ENCODE measurements at regions not wholly inside any gene's neighbourhood (a gene's known extent, or its start where the extent isn't known, plus 50 kb on each side); places are given as distances from the start of the nearest gene placed in this dataset.

DNA sequence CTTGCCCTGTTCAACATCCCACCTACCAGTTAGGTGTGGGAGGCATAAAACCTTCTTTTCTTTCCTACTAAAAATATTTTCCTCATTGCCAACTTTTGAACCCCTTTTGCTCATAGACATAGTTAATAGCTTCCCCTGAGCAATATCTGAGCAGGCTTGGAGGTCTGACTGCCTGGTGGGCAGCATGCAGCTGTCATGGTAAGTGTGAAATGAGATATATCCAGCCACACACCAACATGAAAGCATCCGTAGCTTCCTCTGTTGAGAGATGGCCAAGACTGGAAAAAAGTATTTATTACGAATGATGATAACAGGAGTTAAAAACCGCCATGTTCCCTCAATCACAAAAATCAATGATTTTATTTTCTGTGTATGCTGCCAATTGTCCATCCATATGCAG is 190.1 kb downstream of the TMEM38B start (continued):
- TF ChIP-seq, protein P1, sequence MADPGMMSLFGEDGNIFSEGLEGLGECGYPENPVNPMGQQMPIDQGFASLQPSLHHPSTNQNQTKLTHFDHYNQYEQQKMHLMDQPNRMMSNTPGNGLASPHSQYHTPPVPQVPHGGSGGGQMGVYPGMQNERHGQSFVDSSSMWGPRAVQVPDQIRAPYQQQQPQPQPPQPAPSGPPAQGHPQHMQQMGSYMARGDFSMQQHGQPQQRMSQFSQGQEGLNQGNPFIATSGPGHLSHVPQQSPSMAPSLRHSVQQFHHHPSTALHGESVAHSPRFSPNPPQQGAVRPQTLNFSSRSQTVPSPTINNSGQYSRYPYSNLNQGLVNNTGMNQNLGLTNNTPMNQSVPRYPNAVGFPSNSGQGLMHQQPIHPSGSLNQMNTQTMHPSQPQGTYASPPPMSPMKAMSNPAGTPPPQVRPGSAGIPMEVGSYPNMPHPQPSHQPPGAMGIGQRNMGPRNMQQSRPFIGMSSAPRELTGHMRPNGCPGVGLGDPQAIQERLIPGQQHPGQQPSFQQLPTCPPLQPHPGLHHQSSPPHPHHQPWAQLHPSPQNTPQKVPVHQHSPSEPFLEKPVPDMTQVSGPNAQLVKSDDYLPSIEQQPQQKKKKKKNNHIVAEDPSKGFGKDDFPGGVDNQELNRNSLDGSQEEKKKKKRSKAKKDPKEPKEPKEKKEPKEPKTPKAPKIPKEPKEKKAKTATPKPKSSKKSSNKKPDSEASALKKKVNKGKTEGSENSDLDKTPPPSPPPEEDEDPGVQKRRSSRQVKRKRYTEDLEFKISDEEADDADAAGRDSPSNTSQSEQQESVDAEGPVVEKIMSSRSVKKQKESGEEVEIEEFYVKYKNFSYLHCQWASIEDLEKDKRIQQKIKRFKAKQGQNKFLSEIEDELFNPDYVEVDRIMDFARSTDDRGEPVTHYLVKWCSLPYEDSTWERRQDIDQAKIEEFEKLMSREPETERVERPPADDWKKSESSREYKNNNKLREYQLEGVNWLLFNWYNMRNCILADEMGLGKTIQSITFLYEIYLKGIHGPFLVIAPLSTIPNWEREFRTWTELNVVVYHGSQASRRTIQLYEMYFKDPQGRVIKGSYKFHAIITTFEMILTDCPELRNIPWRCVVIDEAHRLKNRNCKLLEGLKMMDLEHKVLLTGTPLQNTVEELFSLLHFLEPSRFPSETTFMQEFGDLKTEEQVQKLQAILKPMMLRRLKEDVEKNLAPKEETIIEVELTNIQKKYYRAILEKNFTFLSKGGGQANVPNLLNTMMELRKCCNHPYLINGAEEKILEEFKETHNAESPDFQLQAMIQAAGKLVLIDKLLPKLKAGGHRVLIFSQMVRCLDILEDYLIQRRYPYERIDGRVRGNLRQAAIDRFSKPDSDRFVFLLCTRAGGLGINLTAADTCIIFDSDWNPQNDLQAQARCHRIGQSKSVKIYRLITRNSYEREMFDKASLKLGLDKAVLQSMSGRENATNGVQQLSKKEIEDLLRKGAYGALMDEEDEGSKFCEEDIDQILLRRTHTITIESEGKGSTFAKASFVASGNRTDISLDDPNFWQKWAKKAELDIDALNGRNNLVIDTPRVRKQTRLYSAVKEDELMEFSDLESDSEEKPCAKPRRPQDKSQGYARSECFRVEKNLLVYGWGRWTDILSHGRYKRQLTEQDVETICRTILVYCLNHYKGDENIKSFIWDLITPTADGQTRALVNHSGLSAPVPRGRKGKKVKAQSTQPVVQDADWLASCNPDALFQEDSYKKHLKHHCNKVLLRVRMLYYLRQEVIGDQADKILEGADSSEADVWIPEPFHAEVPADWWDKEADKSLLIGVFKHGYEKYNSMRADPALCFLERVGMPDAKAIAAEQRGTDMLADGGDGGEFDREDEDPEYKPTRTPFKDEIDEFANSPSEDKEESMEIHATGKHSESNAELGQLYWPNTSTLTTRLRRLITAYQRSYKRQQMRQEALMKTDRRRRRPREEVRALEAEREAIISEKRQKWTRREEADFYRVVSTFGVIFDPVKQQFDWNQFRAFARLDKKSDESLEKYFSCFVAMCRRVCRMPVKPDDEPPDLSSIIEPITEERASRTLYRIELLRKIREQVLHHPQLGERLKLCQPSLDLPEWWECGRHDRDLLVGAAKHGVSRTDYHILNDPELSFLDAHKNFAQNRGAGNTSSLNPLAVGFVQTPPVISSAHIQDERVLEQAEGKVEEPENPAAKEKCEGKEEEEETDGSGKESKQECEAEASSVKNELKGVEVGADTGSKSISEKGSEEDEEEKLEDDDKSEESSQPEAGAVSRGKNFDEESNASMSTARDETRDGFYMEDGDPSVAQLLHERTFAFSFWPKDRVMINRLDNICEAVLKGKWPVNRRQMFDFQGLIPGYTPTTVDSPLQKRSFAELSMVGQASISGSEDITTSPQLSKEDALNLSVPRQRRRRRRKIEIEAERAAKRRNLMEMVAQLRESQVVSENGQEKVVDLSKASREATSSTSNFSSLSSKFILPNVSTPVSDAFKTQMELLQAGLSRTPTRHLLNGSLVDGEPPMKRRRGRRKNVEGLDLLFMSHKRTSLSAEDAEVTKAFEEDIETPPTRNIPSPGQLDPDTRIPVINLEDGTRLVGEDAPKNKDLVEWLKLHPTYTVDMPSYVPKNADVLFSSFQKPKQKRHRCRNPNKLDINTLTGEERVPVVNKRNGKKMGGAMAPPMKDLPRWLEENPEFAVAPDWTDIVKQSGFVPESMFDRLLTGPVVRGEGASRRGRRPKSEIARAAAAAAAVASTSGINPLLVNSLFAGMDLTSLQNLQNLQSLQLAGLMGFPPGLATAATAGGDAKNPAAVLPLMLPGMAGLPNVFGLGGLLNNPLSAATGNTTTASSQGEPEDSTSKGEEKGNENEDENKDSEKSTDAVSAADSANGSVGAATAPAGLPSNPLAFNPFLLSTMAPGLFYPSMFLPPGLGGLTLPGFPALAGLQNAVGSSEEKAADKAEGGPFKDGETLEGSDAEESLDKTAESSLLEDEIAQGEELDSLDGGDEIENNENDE (IDR thresholded peaks at IDR 0.05; ENCODE audit: insufficient replicate concordance, low read length): no peak
- TF ChIP-seq SRF (IDR thresholded peaks at IDR 0.05; ENCODE audit: low read depth, low read length) (no peak), CTBP2 (IDR thresholded peaks at IDR 0.05; ENCODE audit: borderline replicate concordance, insufficient read depth, insufficient read length, low read length) (no peak), CBX8 (IDR thresholded peaks at IDR 0.05; ENCODE audit: borderline replicate concordance, low read depth, low read length) (no peak), POU5F1 (IDR thresholded peaks at IDR 0.05; ENCODE audit: low read depth, low read length) (no peak), BCL11A (IDR thresholded peaks at IDR 0.05; ENCODE audit: low read depth in 2 of 2, low read length in 2 of 2) (no peak)

Measured in H1 (cell line).